DMS 273 (cell line): ENCODE measurements at regions not wholly inside any gene's neighbourhood (a gene's known extent, or its start where the extent isn't known, plus 50 kb on each side); places are given as distances from the start of the nearest gene placed in this dataset.

ENCODE experiments used
- DNase-seq: peaks from one replicate; lab custom pipeline; 2025; ENCODE audit not compliant: unreplicated experiment; lab: John Stamatoyannopoulos, UW

- no peak for DNase-seq
Observed at GRCh38 chr2:150319085-150319484, 168.4 kb downstream of the RND3 start.

- DNase-seq, result no peak
Observed at GRCh38 chr2:150312271-150312670, 175.2 kb downstream of the RND3 start.

- DNase-seq, result no peak
Observed at GRCh38 chr2:150309311-150310080, 178.0 kb downstream of the RND3 start.

GRCh38 chr2:150307258-150307657, 180.2 kb downstream of the RND3 start:
- DNase-seq, result no peak

GRCh38 chr2:150303281-150303680, 184.2 kb downstream of the RND3 start:
- no peak for DNase-seq

- no peak for DNase-seq
Observed at GRCh38 chr2:150298571-150299305, 188.7 kb downstream of the RND3 start.

GRCh38 chr2:150296770-150297546, 190.5 kb downstream of the RND3 start:
- peak; percentile 25 for DNase-seq

- no peak for DNase-seq
Observed at GRCh38 chr2:150295544-150295943, 191.9 kb downstream of the RND3 start.

GRCh38 chr2:150293771-150294170, 193.7 kb downstream of the RND3 start:
- no peak for DNase-seq

GRCh38 chr2:150292807-150293206, 194.7 kb downstream of the RND3 start:
- no peak for DNase-seq

GRCh38 chr2:150292192-150292591, 195.3 kb downstream of the RND3 start:
- no peak for DNase-seq

GRCh38 chr2:150286730-150287362, 200.6 kb downstream of the RND3 start:
- no peak for DNase-seq

GRCh38 chr2:150284116-150284515, 203.4 kb downstream of the RND3 start:
- no peak for DNase-seq

GRCh38 chr2:150282771-150283371, 204.6 kb downstream of the RND3 start:
- DNase-seq, result no peak

- no peak for DNase-seq
Observed at GRCh38 chr2:150282357-150282756, 205.1 kb downstream of the RND3 start.

GRCh38 chr2:150280231-150280630, 207.2 kb downstream of the RND3 start:
- no peak for DNase-seq

- no peak for DNase-seq
Observed at GRCh38 chr2:150279686-150280085, 207.8 kb downstream of the RND3 start.

- no peak for DNase-seq
Observed at GRCh38 chr2:150276737-150277136, 210.7 kb downstream of the RND3 start.

- no peak for DNase-seq
Observed at GRCh38 chr2:150274108-150274507, 213.4 kb downstream of the RND3 start.

- no peak for DNase-seq
Observed at GRCh38 chr2:150271952-150272802, 215.3 kb downstream of the RND3 start.
